GM19238 (cell line): ENCODE measurements at regions not wholly inside any gene's neighbourhood (a gene's known extent, or its start where the extent isn't known, plus 50 kb on each side); places are given as distances from the start of the nearest gene placed in this dataset.

Experiments used
- DNase-seq: peaks from one replicate; pipeline ENCODE4 v3.0.0; 2011; ENCODE audit warnings: low spot score; ENCODE audit not compliant: insufficient read length

DNA sequence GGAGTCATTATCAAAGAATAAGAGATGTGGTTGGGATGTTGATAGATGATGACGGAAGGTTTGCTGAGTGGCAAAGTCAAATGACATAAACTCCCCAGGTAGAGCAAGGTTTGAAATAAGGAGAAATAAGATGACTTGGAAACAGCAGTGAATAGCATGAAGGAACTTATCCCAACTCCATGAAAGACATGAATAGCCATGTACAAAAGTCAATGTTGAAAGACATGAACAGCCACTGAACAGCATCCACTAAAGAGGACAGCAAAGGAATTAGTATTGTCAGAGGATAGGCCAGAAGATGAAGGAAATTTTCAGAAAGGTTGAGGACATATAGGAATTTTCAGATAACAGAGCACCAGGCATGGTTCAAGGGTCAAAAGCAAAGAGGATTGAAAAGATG, 286.0 kb upstream of the FBXL7 start:
- DNase-seq: no peak

DNA sequence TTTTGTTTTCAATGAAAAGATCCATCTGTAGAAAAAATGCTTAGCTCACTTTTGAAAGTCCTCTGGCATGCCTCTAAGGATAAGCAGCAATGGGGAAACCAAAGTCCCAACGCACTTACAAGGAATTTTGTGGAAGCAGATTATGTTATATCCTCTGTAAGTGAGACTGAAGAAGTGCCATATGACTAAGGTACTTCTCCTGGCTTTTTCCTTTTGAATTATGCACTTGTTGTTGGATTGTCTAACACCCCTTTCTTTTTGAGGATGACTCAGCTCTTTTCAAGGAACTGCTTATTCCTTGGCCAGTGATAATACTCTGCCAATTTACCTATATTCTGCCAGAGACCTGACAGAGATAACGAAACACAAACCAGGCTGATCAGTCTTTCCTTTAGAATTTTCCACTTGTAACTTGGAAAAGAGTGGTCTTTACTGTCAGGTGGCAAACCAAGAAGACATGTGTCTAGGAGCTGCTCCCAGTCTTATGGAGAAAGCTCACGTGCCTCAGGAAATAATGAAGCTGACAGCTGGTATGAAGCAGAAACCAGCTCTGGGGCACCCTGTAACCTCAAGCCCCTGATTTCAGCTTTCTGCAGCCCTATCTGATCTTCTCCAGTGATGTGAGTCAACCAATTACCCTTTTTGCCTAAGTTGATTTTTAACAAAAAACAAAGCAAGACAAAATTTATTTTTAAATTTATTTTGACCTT, 290.8 kb upstream of the FBXL7 start:
- DNase-seq: no peak

DNA sequence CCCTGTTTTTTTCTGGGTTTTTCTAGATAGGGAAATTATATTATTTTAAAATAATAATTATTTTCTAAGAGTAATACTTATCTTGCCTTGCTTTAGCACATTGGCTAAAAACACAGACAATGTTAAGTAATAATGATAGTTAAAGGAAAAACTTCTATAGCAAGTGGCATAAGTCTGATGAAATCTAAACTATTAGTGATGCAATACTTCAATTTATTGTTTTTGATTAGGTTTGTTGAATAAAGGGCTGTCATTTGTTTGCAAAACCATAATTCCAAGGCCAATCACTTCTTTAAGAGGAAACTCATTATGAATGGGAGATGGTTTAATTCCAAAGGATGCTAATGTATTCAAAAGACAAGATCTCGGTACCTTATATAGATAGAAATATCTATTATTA, 293.8 kb upstream of the FBXL7 start:
- no peak for DNase-seq

DNA sequence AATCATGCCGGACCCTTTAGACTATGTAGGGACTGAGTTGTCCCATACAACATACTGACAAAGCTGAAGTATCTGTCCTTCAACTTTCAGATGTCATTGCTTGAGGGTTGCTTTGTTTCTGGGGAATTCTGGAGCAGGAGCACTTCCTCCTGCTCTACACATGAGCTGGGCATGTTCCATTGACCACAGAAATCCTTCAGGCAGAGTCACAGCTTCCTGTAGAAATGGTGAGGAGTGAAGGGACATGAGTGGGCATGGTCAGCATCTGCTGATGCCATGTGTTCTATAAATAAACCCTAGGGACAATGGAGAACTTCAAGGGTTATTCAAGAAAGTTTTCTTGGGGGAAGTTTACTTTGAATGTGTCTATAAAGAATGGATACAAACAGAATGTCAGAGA, 296.6 kb upstream of the FBXL7 start:
- no peak for DNase-seq

DNA sequence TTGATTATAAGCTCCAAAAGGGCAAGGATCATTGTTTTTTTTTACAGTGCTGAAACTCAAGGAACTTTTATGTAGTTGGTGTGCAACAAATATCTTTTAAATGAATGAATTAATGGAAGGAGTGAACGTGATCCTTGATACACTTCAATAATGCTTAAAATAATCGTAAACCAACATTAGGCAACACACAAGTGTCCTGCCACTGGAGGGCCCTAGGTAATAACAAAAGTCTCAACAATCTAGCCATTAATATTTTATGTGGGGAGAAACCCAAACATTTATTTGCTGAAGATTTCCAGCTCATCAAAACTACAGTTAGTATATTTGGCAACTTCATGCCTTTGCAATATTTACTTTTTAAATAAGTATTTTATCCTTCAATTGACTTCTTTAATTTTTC, 309.0 kb upstream of the FBXL7 start:
- no peak for DNase-seq

DNA sequence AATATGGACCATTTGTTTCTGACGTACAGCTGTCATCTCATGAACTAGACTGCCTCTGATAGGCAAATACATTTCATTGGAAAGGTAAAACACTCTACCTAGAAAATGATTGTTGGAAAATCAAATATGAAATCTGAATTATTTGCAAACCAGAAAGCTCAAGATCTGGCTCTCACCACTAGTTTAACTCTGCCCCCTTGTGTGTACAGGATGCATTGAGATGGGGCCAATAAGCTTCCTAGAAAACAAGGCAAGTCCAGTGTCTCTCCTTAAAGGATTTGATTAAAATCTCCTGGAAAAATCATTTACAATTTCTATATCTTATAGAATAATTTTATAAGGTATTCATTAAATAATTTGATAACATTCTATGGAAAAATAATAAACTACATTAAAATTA, 311.9 kb upstream of the ANKH start:
- no peak for DNase-seq

DNA sequence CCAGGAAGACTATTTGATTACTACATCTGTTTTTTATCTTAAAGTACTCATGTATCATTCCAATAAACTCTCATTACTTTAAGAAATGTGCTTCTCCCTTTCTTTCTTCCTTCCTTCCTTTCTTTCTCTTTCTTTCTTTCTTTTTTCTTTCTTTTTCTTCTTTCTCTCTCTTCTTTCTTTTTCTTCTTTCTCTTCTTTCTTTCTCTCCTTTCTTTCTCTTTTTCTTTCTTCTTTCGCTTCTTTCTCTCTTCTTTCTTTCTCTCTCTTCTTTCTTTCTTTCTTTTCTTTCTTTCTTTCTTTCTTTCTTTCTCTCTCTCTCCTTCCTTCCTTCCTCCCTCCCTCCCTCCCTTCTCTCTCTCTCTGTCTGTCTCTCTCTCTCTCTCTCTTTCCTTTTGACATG, 298.6 kb upstream of the ANKH start:
- DNase-seq: no peak

DNA sequence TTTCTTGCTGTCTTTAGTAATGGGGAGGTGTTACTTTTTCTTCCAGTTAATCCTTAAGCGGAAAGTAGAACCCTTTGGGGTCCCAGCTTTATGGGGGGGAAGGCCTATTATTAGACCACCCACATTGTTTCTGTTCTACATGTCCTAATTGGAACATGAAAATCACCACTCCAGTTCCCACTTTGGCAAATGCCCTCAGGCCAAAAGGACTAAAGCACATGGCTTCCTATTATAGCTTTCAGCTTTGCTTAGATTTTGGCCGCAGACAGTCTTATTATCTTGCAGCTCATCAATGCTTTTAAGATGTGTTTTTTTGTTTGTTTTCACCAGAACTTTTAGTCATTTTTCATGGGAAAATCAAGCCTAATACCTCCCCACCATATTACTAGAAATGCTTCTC, 296.8 kb upstream of the ANKH start:
- no peak for DNase-seq

DNA sequence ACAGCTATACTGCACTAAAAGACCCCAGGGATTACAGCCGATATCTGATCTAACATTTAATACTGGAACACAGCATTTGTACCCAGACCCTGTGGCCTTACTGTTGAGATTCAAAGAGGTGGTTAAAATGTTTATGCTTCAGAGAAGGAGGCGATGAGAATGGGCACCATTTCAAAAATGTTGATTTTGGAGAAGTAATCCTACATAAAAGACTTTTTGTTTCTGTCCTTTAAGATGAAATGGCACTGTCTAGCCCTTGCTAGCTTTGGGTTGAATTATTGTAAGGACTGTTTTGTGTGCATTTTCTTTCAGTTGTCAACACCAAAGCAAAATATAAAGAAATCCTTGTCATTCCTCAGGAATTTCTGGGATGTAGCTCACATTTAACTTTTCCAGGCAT, 288.5 kb upstream of the ANKH start:
- DNase-seq: no peak

DNA sequence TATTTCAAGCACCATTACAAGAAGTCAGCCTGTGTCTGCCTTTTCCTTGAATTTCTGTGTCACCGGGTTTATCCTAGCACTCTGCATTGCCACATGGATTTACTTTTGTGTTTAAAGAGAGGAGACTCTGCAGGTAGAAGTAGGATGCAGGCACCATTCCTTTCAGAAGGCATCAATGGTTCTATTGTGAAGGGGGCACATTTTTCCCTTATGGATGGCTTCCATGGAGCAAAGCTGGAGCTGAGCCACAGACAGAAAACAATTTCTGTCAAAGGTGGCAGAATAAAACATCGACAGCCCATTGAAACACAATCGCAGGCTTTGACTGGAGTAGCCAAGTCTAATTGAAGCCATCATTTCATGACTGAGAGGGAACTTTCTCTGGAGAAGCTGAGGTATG, 288.0 kb upstream of the ANKH start:
- DNase-seq: no peak

DNA sequence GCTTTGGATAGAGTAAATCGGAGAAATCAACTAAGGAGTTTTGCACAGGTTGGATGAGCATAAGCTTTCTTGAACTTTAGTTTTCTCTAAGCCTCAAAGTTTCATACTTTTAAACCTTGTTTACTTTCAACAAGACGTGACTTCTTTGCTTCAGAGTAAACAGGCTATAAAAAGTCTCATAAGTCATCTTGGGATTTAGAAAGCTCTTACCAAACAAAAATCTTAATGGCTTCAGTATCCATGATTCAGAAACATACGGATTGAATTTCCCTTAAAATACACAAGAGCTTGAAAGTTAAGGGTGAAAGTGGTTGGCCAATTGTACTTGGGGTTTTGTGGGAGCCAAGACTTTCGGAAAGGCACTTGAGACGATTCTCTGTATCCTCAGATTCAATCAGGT, 270.9 kb upstream of the ANKH start:
- no peak for DNase-seq

DNA sequence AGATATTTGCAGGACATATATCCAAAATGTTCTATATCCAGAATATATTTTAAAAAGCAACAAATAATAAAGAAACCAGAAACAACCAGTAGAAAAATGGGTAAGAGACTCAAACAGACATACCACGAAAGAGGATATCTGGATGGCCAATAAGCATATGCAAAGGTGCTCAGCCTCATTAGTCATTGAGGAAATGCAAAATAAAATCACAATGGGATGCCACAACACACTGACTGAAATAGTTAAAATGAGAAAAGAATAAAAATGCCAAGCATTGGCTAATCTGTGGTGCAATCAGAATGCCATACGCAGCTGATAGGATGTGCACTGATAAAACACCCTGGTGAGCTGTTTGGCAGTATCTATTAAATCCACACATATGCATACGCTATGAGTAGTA, 265.8 kb upstream of the ANKH start:
- DNase-seq: no peak

DNA sequence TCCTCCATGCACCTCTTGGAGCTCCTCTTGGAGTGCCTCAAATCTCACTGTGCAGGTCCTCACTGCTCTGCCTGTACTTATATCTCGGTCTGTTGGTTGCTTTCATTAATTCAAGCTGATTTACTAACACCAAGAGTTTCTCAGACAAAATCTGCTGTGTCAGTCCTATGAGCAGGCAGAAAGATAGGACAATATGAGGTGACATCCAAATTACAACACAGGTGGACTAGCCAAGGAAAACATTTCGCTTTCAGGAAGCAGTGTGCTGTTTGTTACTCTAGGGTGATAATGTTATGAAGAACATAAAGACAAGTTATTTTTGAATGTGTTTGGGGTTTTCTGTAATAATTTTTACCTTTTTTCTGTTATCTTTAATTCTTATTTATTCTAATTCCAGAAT, 264.1 kb upstream of the ANKH start:
- DNase-seq: no peak

DNA sequence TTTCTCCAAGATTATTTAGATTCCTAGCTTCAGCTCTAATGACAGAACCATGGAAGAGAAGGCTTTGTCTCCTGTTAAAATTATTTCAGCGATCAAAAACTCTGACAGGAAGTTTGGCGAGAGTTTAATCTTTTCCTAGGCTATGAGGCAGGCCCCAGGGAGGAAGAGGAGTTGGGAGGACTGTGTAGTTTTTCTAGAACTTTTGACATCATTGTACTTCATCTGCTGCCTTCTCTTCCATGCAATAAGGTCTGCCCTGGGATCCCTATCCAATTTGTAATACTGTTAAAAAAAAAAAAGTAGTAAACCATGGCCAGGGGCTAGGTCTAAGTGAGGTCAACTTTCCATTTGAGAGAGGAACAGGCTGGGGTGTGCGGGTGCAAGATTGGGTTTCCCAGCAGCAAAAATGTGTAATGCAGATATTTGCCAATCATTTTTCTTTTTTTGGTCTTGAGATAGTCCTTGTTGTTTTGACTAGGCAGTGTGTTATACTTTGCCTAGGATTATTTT, 261.9 kb upstream of the ANKH start:
- no peak for DNase-seq

DNA sequence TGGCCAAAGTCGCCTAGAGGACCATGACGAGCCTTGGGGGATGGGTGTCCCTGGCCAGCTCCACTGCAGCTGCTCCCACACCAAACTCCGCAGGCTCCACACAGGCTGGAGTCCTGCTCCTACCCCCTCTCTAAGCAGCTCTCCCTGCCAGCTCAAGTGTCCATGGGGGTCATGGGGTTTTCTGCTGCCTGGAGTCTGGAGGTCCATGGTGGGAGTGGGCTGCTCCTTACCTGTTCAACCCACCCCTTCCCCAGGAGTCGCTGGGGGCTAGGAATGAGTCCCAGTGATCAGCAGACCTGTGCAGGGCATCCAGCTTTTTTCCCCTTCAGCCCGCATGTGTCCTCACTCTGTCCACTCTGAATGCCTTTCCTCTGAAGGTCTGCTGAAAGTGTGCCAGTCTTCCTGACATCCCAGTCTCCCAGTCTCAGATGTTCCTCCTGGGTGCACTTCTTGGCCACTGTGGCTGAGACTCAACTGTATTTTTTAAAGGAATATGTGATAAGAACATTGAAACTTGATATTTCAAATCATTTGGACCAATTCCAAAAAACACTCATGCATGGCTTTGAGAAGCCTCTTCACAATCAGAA, 261.3 kb upstream of the ANKH start:
- no peak for DNase-seq

DNA sequence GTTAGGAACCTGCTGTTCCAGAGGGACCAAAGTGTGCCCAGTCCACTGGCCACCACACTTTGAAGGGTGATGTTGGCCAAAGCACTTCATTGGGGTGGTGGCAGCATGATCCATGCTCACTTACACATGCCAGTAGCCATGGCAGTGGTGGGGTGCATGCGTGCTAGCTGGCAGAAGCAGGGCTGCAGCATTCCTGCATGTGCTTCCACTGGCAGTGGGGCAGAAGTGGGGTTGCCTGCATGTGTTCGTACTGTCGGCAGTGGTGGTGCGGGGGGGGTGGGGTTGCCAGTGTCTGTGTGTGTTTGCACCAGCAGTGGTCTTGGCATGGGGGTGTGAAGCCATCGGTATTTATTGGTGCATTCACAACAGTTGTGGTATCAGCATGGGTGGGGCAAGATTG, 260.3 kb upstream of the ANKH start:
- no peak for DNase-seq

DNA sequence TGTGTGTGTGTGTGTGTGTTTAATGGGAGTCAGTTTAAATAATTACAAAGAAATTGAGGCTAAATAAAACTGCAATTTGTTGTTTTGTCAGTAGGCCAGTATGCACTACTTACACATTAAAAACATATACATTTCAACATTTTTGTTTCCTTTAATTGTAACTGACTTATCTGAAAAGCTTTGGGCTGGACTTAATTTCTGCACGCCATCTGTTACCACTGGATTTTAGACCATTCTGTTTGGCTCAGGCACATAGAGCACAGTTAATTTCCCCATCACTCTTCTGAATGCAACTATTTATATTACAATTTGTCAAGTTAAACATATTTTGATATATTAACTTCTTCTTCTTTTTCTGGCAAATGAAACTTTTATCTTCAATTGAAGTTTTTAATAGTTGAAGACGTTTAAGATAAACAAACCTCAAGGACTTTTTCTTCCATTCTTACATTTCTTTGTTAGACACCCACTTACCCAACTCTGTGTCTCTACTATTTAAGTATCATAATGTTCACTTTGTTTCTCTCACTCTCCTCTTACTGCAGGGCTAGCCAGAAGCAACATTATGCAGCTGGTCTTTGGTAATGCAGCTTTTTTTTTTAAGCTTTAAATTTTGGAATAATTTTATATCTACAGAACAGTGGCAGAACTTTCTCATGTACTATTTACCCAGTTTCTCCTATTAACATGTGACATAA, 253.4 kb upstream of the ANKH start:
- no peak for DNase-seq

DNA sequence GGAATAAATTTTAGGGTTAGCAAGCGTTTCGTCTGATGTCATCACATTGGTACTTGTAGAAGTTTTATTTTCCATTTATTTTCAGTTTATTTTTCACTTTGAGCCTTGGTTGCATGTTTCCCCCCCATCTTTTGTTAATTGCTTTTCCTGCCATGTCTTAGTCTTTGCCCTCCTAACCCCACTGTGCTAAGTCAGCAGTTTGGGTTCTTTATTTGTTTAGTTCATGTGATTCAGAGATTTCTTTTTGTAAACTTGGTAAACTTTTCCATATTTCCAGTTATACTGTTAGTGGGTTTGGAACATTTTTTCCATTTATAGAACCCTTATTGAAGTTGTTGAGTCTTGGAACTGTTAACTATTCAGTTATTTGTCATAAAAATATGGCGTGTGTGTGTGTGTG, 252.9 kb upstream of the ANKH start:
- DNase-seq: no peak

DNA sequence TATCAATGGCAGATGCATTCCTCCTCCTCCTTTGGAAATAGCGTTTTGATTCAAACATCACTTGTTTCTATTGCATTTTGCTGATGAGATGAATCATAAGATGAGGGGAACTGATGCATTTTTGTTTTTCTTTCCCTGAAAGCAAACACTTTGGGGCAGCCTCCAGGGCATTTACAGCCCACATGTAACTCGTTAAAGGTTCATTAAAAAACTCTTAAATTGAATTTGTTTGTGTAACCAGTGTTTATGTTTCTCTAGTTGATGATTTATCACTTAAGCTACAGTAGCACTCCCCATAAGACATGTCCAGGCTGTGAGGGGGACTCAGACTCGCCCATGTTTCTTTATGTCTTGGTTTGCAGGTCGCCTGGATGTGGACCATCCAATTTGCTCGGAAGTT, 246.1 kb upstream of the ANKH start:
- no peak for DNase-seq

DNA sequence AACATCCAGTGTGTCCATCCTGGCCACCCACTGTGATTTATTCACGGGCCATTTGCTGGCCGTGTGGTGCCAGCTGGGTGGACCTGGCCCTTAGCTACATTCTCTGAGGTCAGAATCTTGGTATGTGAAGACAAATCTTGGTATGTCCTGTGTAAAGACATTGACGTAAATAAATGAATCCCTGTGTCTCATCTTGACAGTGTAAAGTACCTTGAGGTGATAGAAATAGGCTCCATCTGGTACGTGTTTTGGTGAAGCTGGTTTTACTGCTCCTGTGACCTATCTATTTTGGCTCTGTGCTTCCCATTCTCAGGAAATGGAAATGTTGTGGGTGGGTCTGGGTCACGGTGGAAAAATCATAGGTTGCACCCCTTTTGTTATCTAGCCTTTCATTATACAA, 245.4 kb upstream of the ANKH start:
- DNase-seq: no peak

DNA sequence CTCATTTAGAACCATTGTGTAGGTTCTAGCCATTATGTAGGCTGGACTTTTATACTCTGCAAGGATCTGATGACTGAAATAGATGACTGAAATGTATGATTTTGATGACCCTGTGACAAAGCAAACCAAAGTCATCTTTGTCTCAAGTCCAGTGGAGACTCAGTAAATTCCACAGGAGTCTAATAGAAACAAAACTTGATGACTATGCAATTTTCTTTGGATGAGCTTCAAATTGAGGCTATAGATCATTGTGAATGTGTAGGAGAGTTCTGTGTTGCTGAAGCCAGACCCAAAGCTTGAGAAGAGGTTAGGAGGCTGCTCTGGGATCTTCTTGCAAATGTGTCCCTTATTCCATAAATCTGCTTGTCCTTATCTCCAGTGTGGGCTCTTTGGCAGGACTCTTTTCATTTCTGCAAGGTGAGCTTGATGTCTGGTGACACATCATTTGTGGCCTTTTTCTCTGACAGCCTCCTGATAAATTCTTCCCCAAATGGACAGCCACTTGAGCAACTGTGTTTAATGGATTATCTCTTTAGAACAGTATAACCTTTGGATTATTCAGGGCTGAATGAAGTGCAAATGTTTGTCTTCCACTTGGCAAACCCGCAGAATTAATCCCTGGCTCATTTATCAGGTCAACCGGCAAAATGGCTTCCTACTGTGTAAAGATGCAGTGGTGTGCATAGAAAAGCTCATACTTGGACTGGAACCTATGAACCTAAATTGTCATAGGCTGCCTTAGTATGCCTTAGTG, 235.1 kb upstream of the ANKH start:
- DNase-seq: no peak

DNA sequence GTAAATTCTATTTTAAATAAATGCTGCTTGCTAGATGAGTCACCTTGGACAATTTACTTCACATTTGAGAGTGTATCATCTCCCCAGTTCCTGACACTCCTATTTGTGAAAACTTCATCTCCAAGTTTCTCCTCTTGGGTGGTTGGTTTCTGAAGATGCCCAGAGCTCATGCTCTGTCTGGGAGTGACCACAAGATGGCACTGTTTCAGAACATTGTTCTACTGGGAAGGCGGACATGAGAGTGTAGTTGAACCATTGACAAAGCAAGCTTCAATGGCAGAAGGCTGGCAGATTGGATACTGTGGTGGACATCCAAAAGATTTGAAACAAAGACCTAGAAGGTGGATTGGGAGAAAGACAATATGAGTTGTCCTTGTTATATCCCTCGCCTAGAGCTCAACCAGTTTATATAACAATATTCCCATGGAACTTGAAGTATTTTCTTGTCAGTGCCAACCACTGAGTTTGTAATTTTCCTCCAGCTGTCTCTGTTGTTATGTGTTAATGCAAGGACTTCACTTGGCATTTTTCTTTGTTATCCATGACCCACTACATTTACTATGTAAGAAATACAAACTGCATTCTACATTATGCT, 234.3 kb upstream of the ANKH start:
- peak; percentile 19 for DNase-seq
